HG03571 (cell line): ENCODE measurements at regions not wholly inside any gene's neighbourhood (a gene's known extent, or its start where the extent isn't known, plus 50 kb on each side); places are given as distances from the start of the nearest gene placed in this dataset.
A peak's percentile ranks its signal among the peaks of the same experiment; 100 is the strongest.

Experiments used
- ATAC-seq: cut with Tn5 transposase; IDR thresholded peaks from one replicate; pipeline ENCODE4 v1.9.1; 2021; ENCODE audit not compliant: unreplicated experiment

DNA sequence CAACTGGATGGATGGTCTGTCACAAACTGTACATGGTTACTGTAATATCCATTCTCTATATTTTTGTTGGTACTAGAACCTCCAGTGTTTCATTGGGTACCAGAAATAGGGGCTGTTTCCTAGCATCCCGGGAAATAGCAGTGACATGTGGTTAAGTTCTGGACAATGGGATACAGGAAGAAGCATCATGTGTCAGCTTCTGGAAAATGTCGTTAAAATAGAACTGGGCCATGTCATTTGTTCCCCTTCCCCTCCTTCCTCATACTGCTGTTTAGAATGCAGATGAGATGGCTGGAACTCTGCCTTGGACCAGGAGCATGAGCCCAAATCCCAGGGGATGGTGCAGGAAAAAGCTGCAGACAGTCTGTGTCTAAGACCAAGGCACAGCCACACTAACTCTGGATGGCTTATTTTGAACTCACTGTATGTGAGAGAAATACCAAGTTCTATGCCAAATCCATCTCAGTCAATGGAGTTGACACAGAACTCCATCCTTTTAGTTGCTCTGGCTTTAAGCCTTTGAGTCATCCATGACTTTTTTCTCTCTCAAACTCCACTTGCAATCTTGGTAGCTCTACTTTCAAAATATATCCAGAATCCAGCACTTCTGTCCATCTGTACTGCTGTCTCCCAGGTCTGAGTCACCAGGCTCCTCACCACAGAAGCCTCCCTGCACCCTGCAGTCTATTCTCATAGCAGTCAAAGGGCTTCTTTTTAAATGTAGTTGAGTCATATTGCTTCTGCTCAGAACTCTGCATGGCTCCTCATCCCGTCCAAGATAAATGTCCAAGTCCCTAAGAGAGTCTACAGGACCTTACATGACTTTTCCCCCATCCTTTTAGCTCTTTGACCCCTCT is 184.2 kb downstream of the NSG2 start:
- ATAC-seq, result no peak

DNA sequence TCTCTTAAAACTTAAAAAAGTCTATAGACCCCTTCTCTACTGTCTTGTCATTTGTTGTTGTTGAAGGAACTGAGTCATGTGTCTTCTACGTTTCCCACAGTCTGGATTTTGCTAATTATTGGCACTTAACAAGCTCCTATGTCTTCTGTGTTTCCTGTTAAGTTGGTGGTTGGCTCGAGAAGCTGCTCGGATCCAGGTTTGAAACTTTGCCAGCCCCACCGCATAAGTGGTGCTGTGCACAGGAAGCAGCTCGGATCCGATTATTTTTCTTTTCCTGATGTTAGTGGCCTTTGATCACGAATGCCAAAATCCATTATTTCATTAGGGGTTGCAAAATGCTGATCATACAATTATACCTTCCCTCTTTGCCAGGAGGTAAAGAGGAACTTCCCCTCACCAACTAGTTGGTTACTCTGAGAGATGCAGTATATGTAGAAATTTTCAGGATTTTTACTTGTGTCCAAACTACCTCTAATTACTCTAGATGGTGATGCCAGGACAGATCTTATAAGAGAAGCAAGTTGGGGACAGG is 186.5 kb downstream of the NSG2 start:
- ATAC-seq, result no peak

- no peak for ATAC-seq
Observed at GRCh38 chr5:174234388-174234787, 188.9 kb downstream of the NSG2 start.

- no peak for ATAC-seq
Observed at GRCh38 chr5:174235221-174236011, 189.9 kb downstream of the NSG2 start.

GRCh38 chr5:174236070-174236469 is 190.6 kb downstream of the NSG2 start:
- no peak for ATAC-seq

GRCh38 chr5:174239718-174240117 is 194.2 kb downstream of the NSG2 start:
- no peak for ATAC-seq

GRCh38 chr5:174242573-174242972 is 197.1 kb downstream of the NSG2 start:
- ATAC-seq, result no peak

DNA sequence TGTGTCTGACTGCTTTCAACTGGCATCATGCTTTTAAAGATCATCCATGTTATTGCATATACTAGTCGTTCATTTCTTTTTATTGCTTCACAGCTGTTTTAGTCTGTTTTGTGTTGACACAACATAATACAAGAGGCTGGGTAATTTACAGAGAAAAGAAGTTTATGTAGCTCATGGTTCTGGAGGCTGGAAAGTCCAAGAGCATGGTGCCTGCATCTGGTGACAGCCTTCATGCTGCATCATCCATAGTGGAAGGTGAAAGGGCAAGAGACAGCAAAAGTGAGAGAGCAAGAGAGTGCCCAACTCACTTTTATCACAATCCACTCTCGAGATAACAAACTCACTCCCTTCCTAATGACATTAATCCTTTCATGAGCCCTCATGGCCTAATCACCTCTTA is 198.4 kb downstream of the NSG2 start:
- no peak for ATAC-seq

DNA sequence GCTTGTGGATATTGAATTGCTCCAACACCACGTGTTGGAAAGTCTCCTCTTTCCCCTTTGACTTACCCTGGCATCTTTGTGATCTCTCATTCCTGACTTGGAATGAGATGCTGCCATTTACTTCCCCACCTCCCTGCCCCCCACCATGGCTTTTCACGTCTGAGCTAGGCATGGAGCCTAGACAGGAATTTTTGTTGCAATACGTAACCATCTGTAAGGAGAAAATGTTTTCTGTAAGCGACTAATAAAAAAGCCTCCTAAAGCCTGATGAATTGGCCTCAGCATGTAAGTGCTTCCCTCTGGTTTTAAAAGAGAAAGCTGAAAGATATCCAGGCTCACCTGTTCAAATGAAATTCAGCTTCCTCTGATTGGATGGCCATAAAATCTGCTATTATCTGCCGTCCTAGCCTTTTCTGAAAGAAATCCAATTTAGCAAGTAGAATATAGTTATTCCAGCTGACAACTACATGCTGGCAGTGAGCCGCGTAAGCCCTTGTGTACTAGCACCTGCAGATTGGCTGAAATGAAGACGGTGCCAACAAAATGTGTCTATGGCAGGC is 200.1 kb downstream of the NSG2 start:
- no peak for ATAC-seq

GRCh38 chr5:174246743-174247142 is 201.2 kb downstream of the NSG2 start:
- no peak for ATAC-seq

DNA sequence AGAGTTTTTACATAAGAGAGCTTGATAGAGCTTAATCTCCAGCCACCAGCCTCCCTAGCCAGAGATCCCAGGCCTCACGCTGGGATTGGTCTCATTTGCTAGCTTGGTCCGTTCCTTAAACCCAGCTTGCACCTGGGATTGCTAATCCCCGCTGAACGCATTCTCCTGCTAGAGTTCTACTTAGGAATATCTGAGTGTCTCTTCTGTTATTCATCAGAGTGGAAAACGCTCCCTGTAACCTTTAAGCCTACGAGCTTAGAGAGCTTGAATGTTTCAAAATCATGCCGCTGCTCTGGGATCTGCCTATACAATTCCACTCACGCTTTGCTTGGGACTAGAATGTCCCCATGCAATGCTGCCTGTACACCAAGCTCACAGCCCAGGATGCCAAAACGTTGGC is 201.8 kb downstream of the NSG2 start:
- ATAC-seq, result no peak

DNA sequence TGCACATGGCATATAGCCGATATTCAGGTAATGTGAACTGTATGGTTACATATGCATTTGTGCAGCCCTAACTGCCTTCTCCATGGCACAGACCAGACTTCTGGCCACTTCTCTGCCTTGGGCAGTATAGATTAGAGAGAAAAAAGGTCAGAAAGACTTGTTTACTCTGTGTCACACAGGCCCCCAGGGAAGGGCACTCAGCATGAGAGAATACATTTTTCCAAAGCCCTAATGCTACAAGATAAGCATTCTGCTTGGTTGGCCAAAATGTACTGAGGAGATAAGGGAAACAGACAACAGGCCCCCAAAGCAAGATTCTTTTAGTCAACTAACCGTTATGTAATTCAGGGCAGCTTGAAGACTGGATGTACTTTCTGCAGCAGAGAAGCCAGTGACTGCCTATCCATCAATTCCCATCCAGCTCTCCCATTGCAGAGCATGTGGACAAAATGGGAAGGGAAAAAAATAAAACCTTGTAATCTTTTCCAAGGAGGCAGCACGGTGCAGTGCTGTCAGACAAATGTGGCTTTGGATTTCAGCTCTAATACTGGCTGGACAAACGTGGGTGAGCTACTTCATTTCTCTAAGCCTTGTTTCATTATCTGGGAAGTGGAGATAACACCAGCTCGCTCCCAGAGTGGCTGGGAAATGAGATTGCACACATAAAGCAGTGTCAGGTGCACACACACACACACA is 205.9 kb downstream of the NSG2 start:
- ATAC-seq, result no peak

DNA sequence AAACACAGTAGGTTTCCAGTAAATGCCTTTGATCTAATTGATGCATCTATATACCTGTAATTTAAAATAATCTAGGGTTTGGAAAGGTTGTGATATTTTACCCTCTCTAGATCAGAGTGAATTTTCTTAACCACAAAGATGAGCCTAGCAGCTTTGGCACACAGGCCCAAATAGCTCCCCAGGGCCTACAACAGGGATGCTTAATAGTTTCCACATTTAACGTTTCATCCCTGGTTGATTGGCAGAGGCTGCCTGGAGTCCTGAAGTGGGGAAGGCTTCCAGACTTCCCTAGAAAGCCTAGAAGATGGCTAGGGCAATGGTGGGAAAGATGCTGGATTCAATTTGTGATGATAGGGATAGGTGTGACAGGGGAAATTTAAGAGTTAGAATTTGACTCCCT is 206.6 kb downstream of the NSG2 start:
- no peak for ATAC-seq

- no peak for ATAC-seq
Observed at GRCh38 chr5:174259696-174260420, 214.4 kb downstream of the NSG2 start.

- no peak for ATAC-seq
Observed at GRCh38 chr5:174271316-174271715, 225.8 kb downstream of the NSG2 start.

DNA sequence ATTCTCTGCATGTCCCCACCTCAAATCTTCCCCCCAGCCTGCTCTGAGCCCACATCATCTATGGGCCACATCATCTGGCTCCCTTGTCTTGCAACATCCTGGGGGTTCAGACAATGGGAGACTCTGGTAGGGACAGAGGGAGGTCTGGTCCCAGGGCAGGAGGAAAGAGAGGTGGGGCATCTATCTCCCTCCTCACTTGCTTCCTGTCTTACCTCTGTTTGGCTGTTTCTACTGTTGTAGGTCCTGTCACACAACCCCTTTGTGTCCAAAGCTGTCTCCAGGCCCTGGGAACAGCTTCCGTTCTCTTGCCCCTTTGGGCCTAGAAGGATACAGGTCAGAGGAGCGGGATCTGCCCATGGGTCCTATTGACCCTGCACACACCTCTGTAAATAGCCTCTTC is 227.2 kb downstream of the NSG2 start:
- no peak for ATAC-seq

- ATAC-seq, result peak; percentile 77
Observed at GRCh38 chr5:174273325-174273724, 227.8 kb downstream of the NSG2 start.

- ATAC-seq, result no peak
Observed at GRCh38 chr5:174275959-174276358, 230.5 kb downstream of the NSG2 start.

DNA sequence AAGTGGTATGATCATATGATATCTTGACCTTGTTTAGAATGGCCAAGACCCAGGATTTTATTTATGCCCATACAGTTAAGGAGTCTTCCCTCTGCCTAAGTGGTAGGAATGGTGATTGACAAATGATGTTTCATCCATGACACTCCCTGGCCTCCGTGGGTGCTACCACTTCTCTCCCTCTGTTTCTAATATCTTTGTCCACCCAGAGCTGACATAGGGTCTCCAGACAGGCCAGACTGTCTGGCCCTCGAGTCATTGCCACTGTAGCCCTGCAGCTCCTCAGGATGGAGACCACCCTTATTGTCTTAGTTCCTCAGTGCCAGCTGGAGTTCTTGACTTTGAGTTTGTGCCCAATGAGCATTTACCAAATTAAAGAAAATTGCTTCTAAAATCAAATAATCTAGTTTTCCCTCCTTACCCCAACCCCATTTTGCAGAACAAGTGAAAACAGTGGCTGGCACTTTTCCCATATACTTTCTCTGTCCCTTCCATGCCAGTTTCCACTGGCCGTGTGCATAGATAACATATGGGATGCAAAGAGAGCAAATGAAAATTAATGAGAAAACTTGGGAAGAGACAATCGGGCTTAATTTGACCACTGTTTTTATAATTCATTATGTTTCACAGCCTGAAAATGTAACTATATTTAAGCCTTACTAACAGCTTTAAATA is 235.7 kb downstream of the NSG2 start:
- no peak for ATAC-seq

- no peak for ATAC-seq
Observed at GRCh38 chr5:174281855-174282254, 236.3 kb downstream of the NSG2 start.
